B cell (primary cell): ENCODE measurements at regions not wholly inside any gene's neighbourhood (a gene's known extent, or its start where the extent isn't known, plus 50 kb on each side); places are given as distances from the start of the nearest gene placed in this dataset.

ENCODE experiments used
- ATAC-seq: fragments of 200-7000 bp; cut with Tn5 transposase; one replicate; pipeline ENCODE4 v1.10.0; 2021; ENCODE audit warnings: low read depth, mild to moderate bottlenecking, moderate number of reproducible peaks, moderate library complexity
- CTCF ChIA-PET: fragments of 350-600 bp; sonication (Branson Sonifier 250); formaldehyde crosslinking; loops from one replicate; lab custom pipeline; 2021; ENCODE audit warnings: antibody characterized with exemption, inconsistent platforms; lab: Charles Lee
- POLR2A ChIA-PET: fragments of 350-600 bp; sonication (Branson Sonifier 250); formaldehyde crosslinking; loops from one replicate; lab custom pipeline; 2021; ENCODE audit warnings: antibody characterized with exemption; lab: Charles Lee
- DNase-seq: peaks from one replicate; pipeline ENCODE4 v3.0.0; 2013
- H2AFZ ChIP-seq: 2 replicates; pipeline ENCODE4 v1.6.1; 2012; ENCODE audit warnings: mild to moderate bottlenecking, low read depth, low read length; ENCODE audit not compliant: insufficient read depth, poor library complexity, severe bottlenecking
- H3K27ac ChIP-seq, 2 donors: 1 replicate in 1 of 2; 2 replicates in 1 of 2; pipeline ENCODE4 v1.5.1; 2012 to 2013; ENCODE audit warnings: low read length in 2 of 2, mild to moderate bottlenecking in 2 of 2, moderate library complexity in 1 of 2
- H3K27me3 ChIP-seq, 4 experiments: fragments of 200-600 bp in 1 of 4; sonication (generic) in 1 of 4; replicated peaks in 1 of 4; 1 replicate in 2 of 4; 2 replicates in 2 of 4; pipeline versions ENCODE4 v1.6.1 to v1.7.0; 2013 to 2016; ENCODE audit warnings: low read length in 3 of 4, mild to moderate bottlenecking in 2 of 4, mixed read lengths in 1 of 4, moderate library complexity in 1 of 4; ENCODE audit not compliant: insufficient read depth in 4 of 4, control insufficient read depth in 3 of 4; ENCODE audit errors: control extremely low read depth in 1 of 4
- H3K36me3 ChIP-seq, 2 experiments: replicated peaks in 1 of 2; 1 replicate in 1 of 2; 2 replicates in 1 of 2; pipeline versions ENCODE4 v1.6.1 to v1.7.1; 2013; ENCODE audit warnings: low read length in 1 of 2; ENCODE audit not compliant: insufficient read depth in 2 of 2, control insufficient read depth in 1 of 2; ENCODE audit errors: control extremely low read depth in 1 of 2, extremely low read depth in 1 of 2
- H3K4me1 ChIP-seq, 2 donors: fragments of 200-600 bp in 1 of 2; sonication (generic) in 1 of 2; 1 replicate in 1 of 2; 2 replicates in 1 of 2; pipeline versions ENCODE4 v1.5.1 to v1.6.1; 2013 to 2017; ENCODE audit warnings: low read length in 2 of 2; ENCODE audit not compliant: control insufficient read depth in 2 of 2, insufficient read depth in 2 of 2
- H3K4me2 ChIP-seq: replicated peaks from 2 replicates; pipeline ENCODE3; 2012; ENCODE audit warnings: mild to moderate bottlenecking, low read depth, low read length; ENCODE audit not compliant: poor library complexity, severe bottlenecking
- H3K4me3 ChIP-seq, 5 experiments: fragments of 200-600 bp in 1 of 5; sonication (generic) in 1 of 5; 1 replicate in 3 of 5; 2 replicates in 2 of 5; pipeline versions ENCODE4 v1.5.1 to v1.7.0; 2011 to 2016; ENCODE audit warnings: low read length in 4 of 5, mild to moderate bottlenecking in 4 of 5, low read depth in 2 of 5, control low read depth in 1 of 5, moderate library complexity in 1 of 5; ENCODE audit not compliant: insufficient read depth in 1 of 5; ENCODE audit errors: control extremely low read depth in 1 of 5, extremely low read depth in 1 of 5
- H3K79me2 ChIP-seq: fragments of 200-600 bp; sonication (generic); one replicate; pipeline ENCODE4 v1.6.0; 2016; ENCODE audit warnings: low read length; ENCODE audit not compliant: control insufficient read depth, insufficient read depth
- H3K9ac ChIP-seq: fragments of 200-600 bp; sonication (generic); 2 replicates; pipeline ENCODE4 v1.6.1; 2017; ENCODE audit warnings: mild to moderate bottlenecking, low read length, moderate library complexity
- H3K9me3 ChIP-seq, 3 donors: one replicate each; pipeline versions ENCODE4 v1.6.1 to v1.7.1; 2013; ENCODE audit warnings: low read length in 2 of 3; ENCODE audit not compliant: control insufficient read depth in 2 of 3, insufficient read depth in 1 of 3; ENCODE audit errors: control extremely low read depth in 1 of 3
- H4K20me1 ChIP-seq: 2 replicates; pipeline ENCODE4 v1.6.0; 2012; ENCODE audit warnings: mild to moderate bottlenecking, low read length; ENCODE audit not compliant: insufficient read depth, control insufficient read depth, poor library complexity, severe bottlenecking
- H3K27ac Mint-ChIP-seq: one replicate; pipeline ENCODE4 v1.8.0; 2021; ENCODE audit warnings: mixed read lengths
- H3K27me3 Mint-ChIP-seq: one replicate; pipeline ENCODE4 v1.8.0; 2021; ENCODE audit warnings: mixed read lengths
- H3K4me1 Mint-ChIP-seq: one replicate; pipeline ENCODE4 v1.8.0; 2021; ENCODE audit warnings: mixed read lengths
- H3K4me3 Mint-ChIP-seq: one replicate; pipeline ENCODE4 v1.8.0; 2021; ENCODE audit warnings: mixed read lengths
- H3K9me3 Mint-ChIP-seq: one replicate; pipeline ENCODE4 v1.8.0; 2022; ENCODE audit warnings: mixed read lengths; ENCODE audit not compliant: insufficient read depth
- CTCF ChIP-seq: fragments of 200-600 bp; IDR thresholded peaks from one replicate; pipeline ENCODE4 v1.8.0; 2022; ENCODE audit warnings: antibody characterized with exemption, mild to moderate bottlenecking
- EZH2 ChIP-seq: IDR thresholded peaks from 2 replicates; pipeline ENCODE4 v1.6.1; 2012; ENCODE audit warnings: borderline replicate concordance, low read depth, mild to moderate bottlenecking, moderate library complexity, low read length; ENCODE audit not compliant: insufficient read depth, poor library complexity, severe bottlenecking
- WGBS: methylation state at CpG from one replicate; pipeline ENCODE4 v1.1.5; 2013; ENCODE audit warnings: missing lambda C conversion rate; ENCODE audit not compliant: insufficient coverage; 5-methylcytosine and 5-hydroxymethylcytosine counted together
- intact Hi-C: fragments of 100-400 bp; cut with micrococcal nuclease; formaldehyde crosslinking; loops from one replicate; pipeline ENCODE4 v1.10.0; 2022

GRCh38 chr13:76449716-76450115 is 436.5 kb downstream of the KCTD12 start:
- TF ChIP-seq CTCF: no peak
- TF ChIP-seq EZH2: no peak
- H2AFZ ChIP-seq: no peak overlapping the region
- ATAC-seq: no peak
- intact Hi-C loops: no loop called here
- ChIA-PET CTCF (no interaction called here), POLR2A (no interaction called here)
- no peaks in the 10 kb centered on the region for H3K27me3 ChIP-seq
- no peaks in the 10 kb centered on the region for H3K79me2 ChIP-seq
- no peaks in the 10 kb centered on the region for H3K4me1 Mint-ChIP-seq
- no peak for DNase-seq
- no peaks in the 10 kb centered on the region for H4K20me1 ChIP-seq
- H3K4me2 ChIP-seq: no peak overlapping the region
- H3K27me3 Mint-ChIP-seq: peaks cover 2% of the 10 kb centered on the region
- H3K27ac Mint-ChIP-seq: no peak overlapping the region
- no peak overlapping the region for H3K9ac ChIP-seq
- no peak overlapping the region for H3K4me3 ChIP-seq
- no peak overlapping the region for H3K27ac ChIP-seq
- no peaks in the 10 kb centered on the region for H3K4me1 ChIP-seq
- H3K4me3 Mint-ChIP-seq: no peak overlapping the region
- peaks cover 3% of the 10 kb centered on the region for H3K9me3 Mint-ChIP-seq
- H3K9me3 ChIP-seq: peaks cover 0 to 7% (median 2%) of the 10 kb centered on the region in 3 donors
- H3K36me3 ChIP-seq: no peaks in the 10 kb centered on the region

- CTCF ChIA-PET: no interaction called here
- Histone ChIP-seq H3K79me2 (no peaks in the 10 kb centered on the region), H3K27ac (no peak overlapping the region), H3K4me1 (no peaks in the 10 kb centered on the region), H3K4me3 (no peak overlapping the region), H3K27me3 (no peaks in the 10 kb centered on the region), H3K4me2 (no peak overlapping the region), H3K36me3 (no peaks in the 10 kb centered on the region), H3K9ac (no peak overlapping the region), H2AFZ (no peak overlapping the region), H3K9me3 (peaks cover 0 to 2% (median 0%) of the 10 kb centered on the region in 3 donors), H4K20me1 (no peaks in the 10 kb centered on the region)
- Mint-ChIP-seq H3K4me3 (no peak overlapping the region), H3K27ac (no peak overlapping the region), H3K9me3 (peaks cover 4% of the 10 kb centered on the region), H3K4me1 (no peaks in the 10 kb centered on the region), H3K27me3 (peaks cover 2% of the 10 kb centered on the region)
- WGBS: no CpG with 5 or more reads among the region's 3 CpGs
- ATAC-seq (no peak), DNase-seq (no peak)
- intact Hi-C loops: no loop called here
- TF ChIP-seq EZH2 (no peak), CTCF (no peak)
- POLR2A ChIA-PET: no interaction called here
Observed at GRCh38 chr13:76446191-76446590, 440.0 kb downstream of the KCTD12 start.
